WTC11 (cell line): ENCODE measurements at regions not wholly inside any gene's neighbourhood (a gene's known extent, or its start where the extent isn't known, plus 50 kb on each side); places are given as distances from the start of the nearest gene placed in this dataset.
A peak's percentile ranks its signal among the peaks of the same experiment; 100 is the strongest.

Source experiments
- ATAC-seq: fragments of 200-7000 bp; cut with Tn5 transposase; 2 replicates; pipeline ENCODE4 v1.10.0; 2021; ENCODE audit warnings: mild to moderate bottlenecking, moderate library complexity
- CTCF ChIA-PET: fragments of 300-600 bp; sonication (Branson Sonifier 250); formaldehyde crosslinking; loops from one replicate; lab custom pipeline; 2021; ENCODE audit warnings: antibody characterized with exemption; lab: Charles Lee
- POLR2A ChIA-PET: fragments of 350-600 bp; sonication (Branson Sonifier 250); formaldehyde crosslinking; loops from one replicate; lab custom pipeline; 2021; ENCODE audit warnings: antibody characterized with exemption; lab: Charles Lee
- DNase-seq: peaks from one replicate; pipeline ENCODE4 v3.0.0; 2021; ENCODE audit warnings: low spot score
- H3K27ac Mint-ChIP-seq: 2 replicates; pipeline ENCODE4 v1.8.0; 2021; ENCODE audit warnings: mixed read lengths
- H3K27me3 Mint-ChIP-seq: 2 replicates; pipeline ENCODE4 v1.8.0; 2021; ENCODE audit warnings: low read depth, mild to moderate bottlenecking, moderate library complexity, mixed read lengths
- H3K36me3 Mint-ChIP-seq: 2 replicates; pipeline ENCODE4 v1.8.0; 2021; ENCODE audit warnings: mixed read lengths
- H3K4me1 Mint-ChIP-seq: 2 replicates; pipeline ENCODE4 v1.8.0; 2022; ENCODE audit warnings: mixed read lengths
- H3K4me3 Mint-ChIP-seq: 2 replicates; pipeline ENCODE4 v1.8.0; 2021; ENCODE audit warnings: mild to moderate bottlenecking, moderate library complexity, mixed read lengths
- H3K9me3 Mint-ChIP-seq: 2 replicates; pipeline ENCODE4 v1.8.0; 2021; ENCODE audit warnings: mixed read lengths
- AFF4 ChIP-seq: sonication (generic); formaldehyde crosslinking; IDR thresholded peaks from 2 replicates; pipeline ENCODE4 v1.8.1; 2023; ENCODE audit warnings: mild to moderate bottlenecking, missing genetic modification reagents, borderline replicate concordance
- E2F1 ChIP-seq: sonication (generic); formaldehyde crosslinking; IDR thresholded peaks from 2 replicates; pipeline ENCODE4 v1.8.0; 2022; ENCODE audit warnings: mild to moderate bottlenecking, missing genetic modification reagents
- ESRRA ChIP-seq: sonication (generic); formaldehyde crosslinking; IDR thresholded peaks from 2 replicates; pipeline ENCODE4 v1.8.1; 2022; ENCODE audit warnings: mild to moderate bottlenecking, missing genetic modification reagents, borderline replicate concordance
- FOXP1 ChIP-seq: sonication (generic); formaldehyde crosslinking; IDR thresholded peaks from 2 replicates; pipeline ENCODE4 v1.8.0; 2022; ENCODE audit warnings: missing genetic modification reagents, mild to moderate bottlenecking, moderate library complexity, borderline replicate concordance
- JUN ChIP-seq: sonication (generic); formaldehyde crosslinking; IDR thresholded peaks from 2 replicates; pipeline ENCODE4 v1.8.0; 2023; ENCODE audit warnings: mild to moderate bottlenecking, missing genetic modification reagents
- PRRX2 ChIP-seq: fragments of 250-450 bp; sonication (Bioruptor Pico); IDR thresholded peaks from 2 replicates; pipeline ENCODE4 v1.8.0; 2021; ENCODE audit warnings: mild to moderate bottlenecking
- SOX15 ChIP-seq: fragments of 250-450 bp; sonication (Bioruptor Pico); IDR thresholded peaks from 2 replicates; pipeline ENCODE4 v1.9.0; 2021; ENCODE audit warnings: mild to moderate bottlenecking
- TEAD1 ChIP-seq: sonication (generic); formaldehyde crosslinking; IDR thresholded peaks from 2 replicates; pipeline ENCODE4 v1.8.0; 2022; ENCODE audit warnings: mild to moderate bottlenecking, missing genetic modification reagents
- ZBTB21 ChIP-seq: sonication (generic); formaldehyde crosslinking; IDR thresholded peaks from 2 replicates; pipeline ENCODE4 v1.8.1; 2023; ENCODE audit warnings: mild to moderate bottlenecking, missing genetic modification reagents, borderline replicate concordance
- ZNF232 ChIP-seq: sonication (generic); formaldehyde crosslinking; IDR thresholded peaks from 2 replicates; pipeline ENCODE4 v1.8.0; 2022; ENCODE audit warnings: mild to moderate bottlenecking, missing genetic modification reagents
- ZNF317 ChIP-seq: sonication (generic); formaldehyde crosslinking; IDR thresholded peaks from 2 replicates; pipeline ENCODE4 v1.8.1; 2023; ENCODE audit warnings: low read depth, mild to moderate bottlenecking, moderate library complexity, missing genetic modification reagents, borderline replicate concordance
- ZNF396 ChIP-seq: fragments of 250-450 bp; sonication (Bioruptor Pico); IDR thresholded peaks from 2 replicates; pipeline ENCODE4 v1.8.0; 2021; ENCODE audit warnings: mild to moderate bottlenecking, moderate library complexity, borderline replicate concordance
- TF ChIP-seq, protein P1 (sequence below): fragments of 250-450 bp; sonication (Bioruptor Pico); conservative IDR thresholded peaks from 2 replicates; pipeline ENCODE4 v1.9.0; 2021; ENCODE audit warnings: mild to moderate bottlenecking
- TF ChIP-seq, protein P2 (sequence below): sonication (generic); formaldehyde crosslinking; IDR thresholded peaks from 2 replicates; pipeline ENCODE4 v1.8.1; 2022; ENCODE audit warnings: mild to moderate bottlenecking, moderate library complexity, missing genetic modification reagents
- TF ChIP-seq, protein P3 (sequence below): fragments of 250-450 bp; sonication (Bioruptor Pico); IDR thresholded peaks from 2 replicates; pipeline ENCODE4 v1.9.0; 2021; ENCODE audit warnings: mild to moderate bottlenecking, borderline replicate concordance
- TF ChIP-seq, protein P4 (sequence below): fragments of 250-450 bp; sonication (Bioruptor Pico); IDR thresholded peaks from 2 replicates; pipeline ENCODE4 v1.9.0; 2021; ENCODE audit warnings: mild to moderate bottlenecking

GRCh38 chr3:13223574-13224237 lies 150.5 kb upstream of the IQSEC1 start (continued):
- TF ChIP-seq, protein P1, sequence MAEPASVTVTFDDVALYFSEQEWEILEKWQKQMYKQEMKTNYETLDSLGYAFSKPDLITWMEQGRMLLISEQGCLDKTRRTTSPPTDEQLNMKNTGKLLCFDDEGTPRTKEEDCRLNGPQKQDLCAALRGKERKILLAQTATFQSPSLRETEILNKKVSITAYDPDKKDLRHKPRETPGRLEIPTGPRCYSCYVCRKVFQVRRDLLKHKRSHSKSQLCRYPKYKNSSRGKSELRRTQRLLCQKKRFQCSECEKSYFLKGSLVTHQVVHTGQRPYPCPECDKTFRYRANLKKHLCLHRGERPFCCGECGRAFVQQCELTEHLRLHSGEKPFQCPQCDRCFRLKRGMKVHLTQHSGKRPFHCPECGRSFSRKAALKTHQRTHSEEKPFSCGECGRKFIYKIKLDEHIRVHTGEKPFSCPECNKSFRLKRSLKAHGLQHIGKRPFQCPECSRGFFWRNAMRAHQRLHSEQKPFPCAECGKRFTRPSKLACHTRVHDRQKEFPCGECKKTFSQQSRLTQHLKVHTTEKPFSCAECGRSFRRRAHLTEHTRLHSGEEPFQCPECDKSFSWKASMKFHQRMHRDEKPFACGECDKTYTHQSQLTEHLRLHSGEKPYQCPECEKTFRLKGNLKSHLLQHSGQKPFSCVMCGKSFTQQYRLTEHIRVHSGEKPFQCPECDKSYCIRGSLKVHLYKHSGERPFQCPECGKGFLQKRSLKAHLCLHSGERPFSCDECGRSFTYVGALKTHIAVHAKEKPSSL (CRISPR knock-in tag) = no peak
- TF ChIP-seq ZNF396 = no peak
- TF ChIP-seq, protein P2, sequence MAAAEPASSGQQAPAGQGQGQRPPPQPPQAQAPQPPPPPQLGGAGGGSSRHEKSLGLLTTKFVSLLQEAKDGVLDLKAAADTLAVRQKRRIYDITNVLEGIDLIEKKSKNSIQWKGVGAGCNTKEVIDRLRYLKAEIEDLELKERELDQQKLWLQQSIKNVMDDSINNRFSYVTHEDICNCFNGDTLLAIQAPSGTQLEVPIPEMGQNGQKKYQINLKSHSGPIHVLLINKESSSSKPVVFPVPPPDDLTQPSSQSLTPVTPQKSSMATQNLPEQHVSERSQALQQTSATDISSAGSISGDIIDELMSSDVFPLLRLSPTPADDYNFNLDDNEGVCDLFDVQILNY (CRISPR knock-in tag) = no peak

DNA sequence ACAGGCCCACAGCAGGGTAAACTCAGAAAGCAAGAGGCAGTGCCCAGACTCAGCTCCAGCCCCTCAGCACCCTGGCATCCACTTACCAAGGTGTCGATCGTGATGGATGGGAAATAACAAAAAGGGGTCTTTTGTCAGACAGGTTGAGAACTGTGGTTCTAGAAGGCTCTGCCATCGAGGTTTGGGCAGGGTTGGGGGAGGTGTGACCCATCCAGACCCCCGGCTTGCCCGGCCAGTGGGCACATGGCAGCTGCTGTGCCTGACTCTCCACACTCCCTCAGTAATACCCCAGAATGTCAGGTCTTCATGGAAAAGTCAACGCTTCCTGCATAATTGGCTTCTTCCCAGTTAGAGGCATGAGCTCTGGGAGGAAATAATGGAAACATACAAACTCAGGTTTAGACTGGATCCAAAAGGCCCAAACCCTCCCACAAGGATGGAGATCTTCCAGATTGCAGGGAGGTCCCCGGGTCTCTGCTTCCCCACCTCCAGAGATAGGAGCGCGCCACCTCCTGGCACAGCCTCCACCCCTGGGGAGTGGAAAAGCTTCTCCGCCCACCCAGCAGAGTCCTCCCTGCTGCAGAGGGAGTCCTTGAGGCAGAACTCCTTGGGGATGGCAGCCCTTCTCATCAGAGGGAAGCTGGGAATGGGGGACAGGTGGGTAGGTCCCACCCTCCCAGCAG lies 149.8 kb upstream of the IQSEC1 start:
- POLR2A ChIA-PET = no interaction called here
- CTCF ChIA-PET = interaction anchor here (0.8 to 1.2 kb wide), 2 partner anchors 22 to 78 kb away, joined by 3 to 5 read pairs; no protein-coding TSS in a partner anchor
- no peak for TF ChIP-seq ESRRA (CRISPR knock-in tag)
- TF ChIP-seq ZNF232 = no peak
- no peak for TF ChIP-seq E2F1 (CRISPR knock-in tag)
- TF ChIP-seq AFF4 (CRISPR knock-in tag) = no peak
- no peak for TF ChIP-seq ZNF317 (CRISPR knock-in tag)
- DNase-seq (no peak), ATAC-seq (no peak; the same call in 1 of the 2 replicates)
- Mint-ChIP-seq H3K4me3 (no peak overlapping the region), H3K36me3 (no peaks in the 10 kb centered on the region), H3K27ac (peak overlapping the region; percentile 14; the same call in 1 of the 2 replicates), H3K4me1 (peaks cover 13% of the 10 kb centered on the region; the same call in 1 of the 2 replicates), H3K27me3 (no peaks in the 10 kb centered on the region), H3K9me3 (no peaks in the 10 kb centered on the region)

GRCh38 chr3:13222131-13222530 lies 148.9 kb upstream of the IQSEC1 start:
- POLR2A ChIA-PET = no interaction called here
- CTCF ChIA-PET = interaction anchor here (0.8 to 1.2 kb wide), 2 partner anchors 8 to 79 kb away, joined by 3 to 6 read pairs; no protein-coding TSS in a partner anchor
- no peak for ATAC-seq
- Mint-ChIP-seq H3K4me1 (peaks cover 13% of the 10 kb centered on the region; the same call in 1 of the 2 replicates), H3K36me3 (no peaks in the 10 kb centered on the region), H3K9me3 (no peaks in the 10 kb centered on the region), H3K27ac (no peak overlapping the region), H3K27me3 (no peaks in the 10 kb centered on the region), H3K4me3 (no peak overlapping the region)
- no peak for DNase-seq
- TF ChIP-seq SOX15 (CRISPR knock-in tag) = no peak
- TF ChIP-seq ZNF317 (CRISPR knock-in tag) = no peak
- no peak for TF ChIP-seq FOXP1 (CRISPR knock-in tag)
- no peak for TF ChIP-seq PRRX2
- TF ChIP-seq, protein P3, sequence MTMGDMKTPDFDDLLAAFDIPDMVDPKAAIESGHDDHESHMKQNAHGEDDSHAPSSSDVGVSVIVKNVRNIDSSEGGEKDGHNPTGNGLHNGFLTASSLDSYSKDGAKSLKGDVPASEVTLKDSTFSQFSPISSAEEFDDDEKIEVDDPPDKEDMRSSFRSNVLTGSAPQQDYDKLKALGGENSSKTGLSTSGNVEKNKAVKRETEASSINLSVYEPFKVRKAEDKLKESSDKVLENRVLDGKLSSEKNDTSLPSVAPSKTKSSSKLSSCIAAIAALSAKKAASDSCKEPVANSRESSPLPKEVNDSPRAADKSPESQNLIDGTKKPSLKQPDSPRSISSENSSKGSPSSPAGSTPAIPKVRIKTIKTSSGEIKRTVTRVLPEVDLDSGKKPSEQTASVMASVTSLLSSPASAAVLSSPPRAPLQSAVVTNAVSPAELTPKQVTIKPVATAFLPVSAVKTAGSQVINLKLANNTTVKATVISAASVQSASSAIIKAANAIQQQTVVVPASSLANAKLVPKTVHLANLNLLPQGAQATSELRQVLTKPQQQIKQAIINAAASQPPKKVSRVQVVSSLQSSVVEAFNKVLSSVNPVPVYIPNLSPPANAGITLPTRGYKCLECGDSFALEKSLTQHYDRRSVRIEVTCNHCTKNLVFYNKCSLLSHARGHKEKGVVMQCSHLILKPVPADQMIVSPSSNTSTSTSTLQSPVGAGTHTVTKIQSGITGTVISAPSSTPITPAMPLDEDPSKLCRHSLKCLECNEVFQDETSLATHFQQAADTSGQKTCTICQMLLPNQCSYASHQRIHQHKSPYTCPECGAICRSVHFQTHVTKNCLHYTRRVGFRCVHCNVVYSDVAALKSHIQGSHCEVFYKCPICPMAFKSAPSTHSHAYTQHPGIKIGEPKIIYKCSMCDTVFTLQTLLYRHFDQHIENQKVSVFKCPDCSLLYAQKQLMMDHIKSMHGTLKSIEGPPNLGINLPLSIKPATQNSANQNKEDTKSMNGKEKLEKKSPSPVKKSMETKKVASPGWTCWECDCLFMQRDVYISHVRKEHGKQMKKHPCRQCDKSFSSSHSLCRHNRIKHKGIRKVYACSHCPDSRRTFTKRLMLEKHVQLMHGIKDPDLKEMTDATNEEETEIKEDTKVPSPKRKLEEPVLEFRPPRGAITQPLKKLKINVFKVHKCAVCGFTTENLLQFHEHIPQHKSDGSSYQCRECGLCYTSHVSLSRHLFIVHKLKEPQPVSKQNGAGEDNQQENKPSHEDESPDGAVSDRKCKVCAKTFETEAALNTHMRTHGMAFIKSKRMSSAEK (CRISPR knock-in tag) = no peak
- TF ChIP-seq ZBTB21 (CRISPR knock-in tag) = no peak
- no peak for TF ChIP-seq TEAD1 (CRISPR knock-in tag)
- TF ChIP-seq, protein P4, sequence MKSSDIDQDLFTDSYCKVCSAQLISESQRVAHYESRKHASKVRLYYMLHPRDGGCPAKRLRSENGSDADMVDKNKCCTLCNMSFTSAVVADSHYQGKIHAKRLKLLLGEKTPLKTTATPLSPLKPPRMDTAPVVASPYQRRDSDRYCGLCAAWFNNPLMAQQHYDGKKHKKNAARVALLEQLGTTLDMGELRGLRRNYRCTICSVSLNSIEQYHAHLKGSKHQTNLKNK = no peak
- TF ChIP-seq JUN (CRISPR knock-in tag) = no peak
- TF ChIP-seq E2F1 (CRISPR knock-in tag) = no peak
